Jurkat, Clone E6-1 (cell line): ENCODE measurements at regions not wholly inside any gene's neighbourhood (a gene's known extent, or its start where the extent isn't known, plus 50 kb on each side); places are given as distances from the start of the nearest gene placed in this dataset.
"Not testable (repeated sequence)": the region's sequence is repeated elsewhere in the genome, so short reads cannot be mapped to it uniquely, and the experiment has no call there.

ENCODE experiments used
- DNase-seq: peaks from one replicate; pipeline ENCODE4 v3.0.0-alpha.2; 2011; ENCODE audit warnings: low read depth, low spot score
- H3K4me3 ChIP-seq: 2 replicates; pipeline ENCODE4 v1.5.1; 2011; ENCODE audit warnings: mild to moderate bottlenecking, low read length, control low read depth, moderate library complexity

GRCh38 chr18:14222354-14223221 lies 90.4 kb upstream of the ZNF519 start:
- not testable (repeated sequence) for H3K4me3 ChIP-seq, DNase-seq

- DNase-seq = no peak
- no peak overlapping the region for H3K4me3 ChIP-seq
Measured at GRCh38 chr18:14221689-14222088, 89.5 kb upstream of the ZNF519 start.

DNA sequence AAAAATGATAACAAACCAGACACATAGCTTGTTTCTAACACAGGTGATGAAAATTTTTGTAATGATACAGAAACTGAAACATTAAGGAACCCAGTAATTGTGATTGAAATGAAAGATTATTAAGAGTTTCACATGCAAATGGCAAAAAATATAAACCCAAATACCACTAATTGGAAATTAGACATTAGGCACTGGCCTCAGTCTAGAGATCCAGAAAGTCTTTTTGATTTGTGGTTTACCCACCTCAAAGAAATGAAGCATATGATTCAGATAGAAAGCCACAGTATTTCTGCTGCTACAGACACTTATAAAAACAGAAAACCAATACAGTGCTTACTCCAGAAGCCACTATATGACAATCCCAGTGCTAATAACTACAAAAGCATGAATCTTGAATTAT lies 83.7 kb upstream of the ZNF519 start:
- not testable (repeated sequence) for H3K4me3 ChIP-seq, DNase-seq

DNA sequence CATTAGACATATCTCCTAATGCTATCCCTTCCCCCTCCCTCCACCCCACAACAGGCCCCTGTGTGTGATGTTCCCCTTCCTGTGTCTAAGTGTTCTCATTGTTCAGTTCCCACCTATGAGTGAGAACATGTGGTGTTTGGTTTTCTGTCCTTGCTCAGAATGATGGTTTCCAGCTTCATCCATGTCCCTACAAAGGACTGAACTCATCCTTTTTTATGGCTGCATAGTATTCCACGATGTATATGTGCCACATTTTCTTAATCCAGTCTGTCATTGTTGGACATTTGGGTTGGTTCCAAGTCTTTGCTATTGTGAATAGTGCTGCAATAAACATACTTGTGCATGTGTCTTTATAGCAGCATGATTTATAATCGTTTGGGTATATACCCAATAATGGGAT lies 71.2 kb upstream of the ZNF519 start:
- not testable (repeated sequence) for H3K4me3 ChIP-seq, DNase-seq

GRCh38 chr18:14190776-14191442 lies 58.7 kb upstream of the ZNF519 start:
- DNase-seq, H3K4me3 ChIP-seq: not testable (repeated sequence)

GRCh38 chr18:14189858-14190257 lies 57.6 kb upstream of the ZNF519 start:
- no peak for DNase-seq
- no peak overlapping the region for H3K4me3 ChIP-seq

GRCh38 chr18:14188751-14189406 lies 56.6 kb upstream of the ZNF519 start:
- H3K4me3 ChIP-seq, DNase-seq: not testable (repeated sequence)
